Effector memory CD8-positive, alpha-beta T cell (primary cell): ENCODE measurements at regions not wholly inside any gene's neighbourhood (a gene's known extent, or its start where the extent isn't known, plus 50 kb on each side); places are given as distances from the start of the nearest gene placed in this dataset.
"Not testable (repeated sequence)": the region's sequence is repeated elsewhere in the genome, so short reads cannot be mapped to it uniquely, and the experiment has no call there.

Experiments used
- ATAC-seq: fragments of 150-1000 bp; cut with Tn5 transposase; replicated peaks from 2 replicates; pipeline ENCODE4 v1.10.0; 2021; ENCODE audit warnings: mild to moderate bottlenecking, moderate library complexity
- DNase-seq, 3 experiments: peaks; one replicate each; pipeline ENCODE4 v3.0.0; 2021
- H3K27ac Mint-ChIP-seq, 2 donors: one replicate each; pipeline ENCODE4 v1.8.0; 2022; ENCODE audit warnings: mild to moderate bottlenecking in 2 of 2, mixed read lengths in 2 of 2, moderate library complexity in 2 of 2
- H3K27me3 Mint-ChIP-seq, 2 donors: one replicate each; pipeline ENCODE4 v1.8.0; 2022; ENCODE audit warnings: mixed read lengths in 2 of 2
- H3K36me3 Mint-ChIP-seq: one replicate; pipeline ENCODE4 v1.8.0; 2022; ENCODE audit warnings: mild to moderate bottlenecking, moderate library complexity, mixed read lengths; ENCODE audit not compliant: insufficient read depth
- H3K4me1 Mint-ChIP-seq, 2 donors: one replicate each; pipeline ENCODE4 v1.8.0; 2022; ENCODE audit warnings: low read depth in 2 of 2, mixed read lengths in 2 of 2
- H3K4me3 Mint-ChIP-seq, 2 donors: one replicate each; pipeline ENCODE4 v1.8.0; 2022; ENCODE audit warnings: mild to moderate bottlenecking in 2 of 2, mixed read lengths in 2 of 2, moderate library complexity in 2 of 2
- H3K9me3 Mint-ChIP-seq, 2 donors: one replicate each; pipeline ENCODE4 v1.8.0; 2022; ENCODE audit warnings: mixed read lengths in 2 of 2

GRCh38 chr7:115293628-115294240, 371.8 kb downstream of the MDFIC start:
- H3K4me3 Mint-ChIP-seq = no peak overlapping the region
- DNase-seq (no peak), ATAC-seq (no peak)
- H3K27me3 Mint-ChIP-seq = peaks cover 5 to 6% of the 10 kb centered on the region in 2 donors
- no peaks in the 10 kb centered on the region for H3K9me3 Mint-ChIP-seq
- H3K4me1 Mint-ChIP-seq = no peaks in the 10 kb centered on the region
- no peak overlapping the region for H3K27ac Mint-ChIP-seq
- H3K36me3 Mint-ChIP-seq = no peaks in the 10 kb centered on the region

DNA sequence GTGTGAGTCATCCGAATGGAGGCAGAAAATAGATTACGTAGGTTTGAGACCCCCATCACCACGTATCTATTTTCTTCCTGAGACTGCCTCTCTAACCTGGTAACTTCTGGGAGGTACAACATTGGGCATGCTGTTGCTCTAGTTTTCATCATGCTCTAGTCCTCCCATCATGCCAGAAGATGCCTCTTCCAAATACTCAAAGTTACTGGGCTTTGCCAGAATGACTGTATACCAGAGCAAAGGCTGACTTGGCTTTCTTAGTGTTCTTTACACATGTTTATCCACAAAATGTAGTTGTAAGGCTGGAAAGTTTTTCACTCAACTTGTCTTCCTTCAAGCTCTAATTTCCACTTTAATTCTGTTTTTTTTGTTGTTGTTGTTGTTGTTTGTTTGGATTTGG, 370.5 kb downstream of the MDFIC start:
- H3K27me3 Mint-ChIP-seq = peaks cover 5 to 6% of the 10 kb centered on the region in 2 donors
- no peak overlapping the region for H3K27ac Mint-ChIP-seq
- H3K9me3 Mint-ChIP-seq = no peaks in the 10 kb centered on the region
- DNase-seq (no peak), ATAC-seq (no peak)
- H3K36me3 Mint-ChIP-seq = no peaks in the 10 kb centered on the region
- no peak overlapping the region for H3K4me3 Mint-ChIP-seq
- no peaks in the 10 kb centered on the region for H3K4me1 Mint-ChIP-seq

- no peak for DNase-seq
- H3K4me1 Mint-ChIP-seq = no peaks in the 10 kb centered on the region
- H3K36me3 Mint-ChIP-seq = no peaks in the 10 kb centered on the region
- ATAC-seq = no peak
- no peaks in the 10 kb centered on the region for H3K9me3 Mint-ChIP-seq
- H3K27me3 Mint-ChIP-seq = peaks cover 5 to 6% of the 10 kb centered on the region in 2 donors
- no peak overlapping the region for H3K4me3 Mint-ChIP-seq
- H3K27ac Mint-ChIP-seq = no peak overlapping the region
These were observed 368.1 kb downstream of the MDFIC start for GRCh38 chr7:115289971-115290370.

GRCh38 chr7:115276791-115277190, 354.9 kb downstream of the MDFIC start:
- H3K4me3 Mint-ChIP-seq = no peak overlapping the region
- no peaks in the 10 kb centered on the region for H3K36me3 Mint-ChIP-seq
- H3K9me3 Mint-ChIP-seq = no peaks in the 10 kb centered on the region
- H3K27ac Mint-ChIP-seq = no peak overlapping the region
- ATAC-seq = no peak
- no peaks in the 10 kb centered on the region for H3K4me1 Mint-ChIP-seq
- no peak for DNase-seq
- peaks cover 0 to 17% of the 10 kb centered on the region in 2 donors for H3K27me3 Mint-ChIP-seq

DNA sequence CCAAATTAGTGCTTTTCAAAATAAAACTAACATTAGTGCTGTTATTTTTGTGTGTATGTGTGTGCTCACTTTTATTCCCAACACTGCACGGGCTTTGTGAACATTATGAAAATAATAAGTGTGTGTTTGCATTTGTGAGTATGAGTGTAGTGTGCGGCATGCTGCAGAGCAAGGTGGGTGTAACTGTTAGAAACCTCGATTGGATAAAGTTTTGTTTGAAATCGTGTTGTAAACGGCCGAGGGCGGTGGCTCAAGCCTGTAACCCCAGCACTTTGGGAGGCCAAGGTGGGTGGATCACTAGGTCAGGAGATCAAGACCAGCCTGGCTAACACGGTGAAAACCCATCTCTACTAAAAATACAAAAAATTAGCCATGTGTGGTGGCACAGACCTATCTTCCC, 352.0 kb downstream of the MDFIC start:
- H3K4me3 Mint-ChIP-seq, DNase-seq, H3K36me3 Mint-ChIP-seq, H3K9me3 Mint-ChIP-seq, H3K27ac Mint-ChIP-seq, H3K4me1 Mint-ChIP-seq, ATAC-seq: not testable (repeated sequence)
- peaks cover 0 to 29% of the 10 kb centered on the region in 2 donors for H3K27me3 Mint-ChIP-seq

GRCh38 chr7:115273139-115273772, 351.4 kb downstream of the MDFIC start:
- ATAC-seq (no peak), DNase-seq (no peak)
- H3K4me3 Mint-ChIP-seq = no peak overlapping the region
- no peak overlapping the region for H3K27ac Mint-ChIP-seq
- no peaks in the 10 kb centered on the region for H3K4me1 Mint-ChIP-seq
- peaks cover 0 to 29% of the 10 kb centered on the region in 2 donors for H3K27me3 Mint-ChIP-seq
- no peaks in the 10 kb centered on the region for H3K9me3 Mint-ChIP-seq
- no peaks in the 10 kb centered on the region for H3K36me3 Mint-ChIP-seq

DNA sequence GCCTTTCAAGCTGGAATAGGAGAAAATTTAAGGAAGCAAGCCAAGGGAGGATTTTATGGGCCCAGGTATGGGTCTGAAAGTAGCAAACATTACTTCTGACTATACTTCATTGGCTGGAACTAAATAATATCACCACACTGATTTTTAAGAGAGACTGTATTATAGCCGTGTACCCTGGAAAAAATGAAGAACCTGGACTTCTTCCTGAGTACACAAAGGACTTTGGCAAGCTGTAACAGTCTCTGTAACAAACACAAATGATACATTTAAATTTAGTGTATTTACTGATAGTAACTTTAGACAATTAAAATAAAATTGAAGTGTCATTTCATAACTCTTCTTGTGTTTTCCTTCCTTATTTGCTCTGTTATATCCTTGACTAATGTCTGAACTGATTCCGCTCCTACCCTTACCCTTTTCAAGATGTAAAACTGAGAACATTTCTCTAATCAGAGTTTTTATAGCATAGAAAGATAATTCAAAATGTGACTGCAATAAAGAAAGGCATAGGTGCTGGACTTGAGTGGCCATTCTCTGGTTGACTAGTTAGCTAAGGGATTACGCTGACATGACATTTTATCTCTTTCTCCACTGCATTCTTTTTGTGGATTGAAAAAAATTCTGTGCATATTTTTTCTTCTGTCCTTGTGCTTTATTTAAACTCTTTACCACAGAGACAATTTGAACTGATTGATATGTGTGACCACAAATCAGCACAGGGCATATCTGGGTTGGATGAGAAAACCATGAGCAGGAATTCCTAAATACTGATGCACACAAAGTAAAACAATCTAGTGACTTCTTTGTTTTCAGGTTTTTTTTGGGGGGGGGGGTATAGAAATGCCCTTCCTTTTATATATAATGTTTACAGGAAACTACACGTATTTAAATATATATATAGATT, 349.7 kb downstream of the MDFIC start:
- Mint-ChIP-seq H3K27ac (no peak overlapping the region), H3K4me1 (no peaks in the 10 kb centered on the region), H3K9me3 (no peaks in the 10 kb centered on the region), H3K4me3 (no peak overlapping the region), H3K27me3 (peaks cover 0 to 21% of the 10 kb centered on the region in 2 donors), H3K36me3 (no peaks in the 10 kb centered on the region)
- ATAC-seq (no peak), DNase-seq (no peak)

DNA sequence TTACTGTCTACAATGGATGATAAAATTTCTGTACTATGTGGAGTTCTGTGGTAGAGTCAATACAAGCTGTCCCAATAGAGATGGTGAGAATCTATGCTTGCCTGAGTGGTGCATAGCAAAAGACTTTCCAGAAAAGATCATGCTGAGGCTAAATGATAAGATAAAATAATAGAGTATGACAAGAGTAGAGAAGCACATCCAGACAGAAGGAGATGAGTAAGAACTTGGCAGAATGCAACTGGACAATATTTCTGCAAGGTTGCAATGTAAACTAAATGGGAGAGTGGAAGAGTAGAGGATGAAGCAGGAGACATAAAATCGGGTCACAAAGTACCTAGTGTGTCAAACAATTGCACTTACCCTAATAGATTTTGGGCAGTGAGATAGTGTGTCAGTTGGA, 347.6 kb downstream of the MDFIC start:
- no peak for DNase-seq
- Mint-ChIP-seq H3K36me3 (no peaks in the 10 kb centered on the region), H3K9me3 (no peaks in the 10 kb centered on the region), H3K4me3 (no peak overlapping the region), H3K27ac (no peak overlapping the region), H3K4me1 (no peaks in the 10 kb centered on the region), H3K27me3 (peaks cover 15 to 18% of the 10 kb centered on the region in 2 donors)
- ATAC-seq = no peak

GRCh38 chr7:115267503-115267902, 345.6 kb downstream of the MDFIC start:
- peaks cover 15 to 18% of the 10 kb centered on the region in 2 donors for H3K27me3 Mint-ChIP-seq
- no peaks in the 10 kb centered on the region for H3K36me3 Mint-ChIP-seq
- ATAC-seq (no peak), DNase-seq (no peak)
- no peak overlapping the region for H3K4me3 Mint-ChIP-seq
- no peaks in the 10 kb centered on the region for H3K9me3 Mint-ChIP-seq
- no peak overlapping the region for H3K27ac Mint-ChIP-seq
- H3K4me1 Mint-ChIP-seq = no peaks in the 10 kb centered on the region

GRCh38 chr7:115260381-115260780, 338.5 kb downstream of the MDFIC start:
- ATAC-seq = no peak
- no peaks in the 10 kb centered on the region for H3K36me3 Mint-ChIP-seq
- H3K4me1 Mint-ChIP-seq = no peaks in the 10 kb centered on the region
- H3K27ac Mint-ChIP-seq = no peak overlapping the region
- H3K27me3 Mint-ChIP-seq = peaks cover 6% of the 10 kb centered on the region in 2 donors
- no peak overlapping the region for H3K4me3 Mint-ChIP-seq
- no peak for DNase-seq
- no peaks in the 10 kb centered on the region for H3K9me3 Mint-ChIP-seq

GRCh38 chr7:115252461-115252860, 330.6 kb downstream of the MDFIC start:
- Mint-ChIP-seq H3K9me3 (no peaks in the 10 kb centered on the region), H3K27me3 (peaks cover 0 to 11% of the 10 kb centered on the region in 2 donors), H3K36me3 (no peaks in the 10 kb centered on the region), H3K4me3 (no peak overlapping the region), H3K4me1 (no peaks in the 10 kb centered on the region), H3K27ac (no peak overlapping the region)
- no peak for DNase-seq
- no peak for ATAC-seq

GRCh38 chr7:115249080-115249479, 327.2 kb downstream of the MDFIC start:
- no peaks in the 10 kb centered on the region for H3K36me3 Mint-ChIP-seq
- no peak for ATAC-seq
- no peak for DNase-seq
- no peak overlapping the region for H3K4me3 Mint-ChIP-seq
- no peaks in the 10 kb centered on the region for H3K9me3 Mint-ChIP-seq
- H3K27me3 Mint-ChIP-seq = peaks cover 0 to 18% of the 10 kb centered on the region in 2 donors
- no peaks in the 10 kb centered on the region for H3K4me1 Mint-ChIP-seq
- H3K27ac Mint-ChIP-seq = no peak overlapping the region

DNA sequence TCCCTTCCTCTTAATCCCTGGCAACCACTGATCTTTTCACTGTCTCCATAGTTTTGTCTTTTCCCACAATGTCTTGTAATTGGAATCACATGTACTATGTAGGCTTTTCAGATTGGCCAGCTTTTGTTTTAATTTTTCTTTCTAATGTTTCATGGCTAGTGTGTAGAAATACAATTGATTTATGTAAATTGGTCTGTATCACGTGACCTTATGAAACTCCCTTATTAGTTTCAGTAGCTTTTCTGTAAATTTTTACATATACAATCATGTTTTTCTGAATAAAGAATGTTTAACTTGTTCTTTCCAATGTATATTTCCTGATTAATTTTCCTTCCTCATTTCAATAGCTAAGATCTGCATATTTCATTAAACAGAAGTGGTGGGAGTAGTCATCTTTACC, 319.3 kb downstream of the MDFIC start:
- ATAC-seq = no peak
- H3K4me1 Mint-ChIP-seq = no peaks in the 10 kb centered on the region
- H3K27ac Mint-ChIP-seq = no peak overlapping the region

DNA sequence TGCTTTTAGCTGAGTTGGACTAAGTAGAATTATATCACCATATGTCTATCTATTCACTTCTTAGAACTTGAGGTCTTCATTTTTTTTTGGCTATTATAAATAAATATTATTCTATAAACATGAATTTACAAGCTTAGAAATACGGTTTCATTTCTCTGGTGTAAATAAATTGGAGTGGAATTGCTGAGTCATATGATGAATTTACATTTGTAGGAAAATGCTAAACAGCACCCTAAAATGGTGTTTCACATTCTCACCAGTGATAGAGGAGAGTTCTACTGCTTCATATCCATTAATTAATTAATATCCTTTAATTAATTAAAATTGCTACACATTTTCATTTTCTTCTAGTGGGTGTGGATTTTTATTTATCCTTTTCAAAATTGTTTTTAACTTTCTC, 318.3 kb downstream of the MDFIC start:
- no peaks in the 10 kb centered on the region for H3K36me3 Mint-ChIP-seq
- no peak for DNase-seq
- ATAC-seq = no peak
- H3K27me3 Mint-ChIP-seq = peaks cover 0 to 6% of the 10 kb centered on the region in 2 donors
- no peak overlapping the region for H3K4me3 Mint-ChIP-seq
- no peaks in the 10 kb centered on the region for H3K4me1 Mint-ChIP-seq
- no peak overlapping the region for H3K27ac Mint-ChIP-seq
- peaks cover 0 to 2% of the 10 kb centered on the region in 2 donors for H3K9me3 Mint-ChIP-seq

More for the DNA sequence above, 319.3 kb downstream of the MDFIC start:
- Mint-ChIP-seq H3K4me3 (no peak overlapping the region), H3K27me3 (peaks cover 0 to 6% of the 10 kb centered on the region in 2 donors), H3K9me3 (no peaks in the 10 kb centered on the region), H3K36me3 (no peaks in the 10 kb centered on the region)
- no peak for DNase-seq
